Muscle of back (tissue), 3 donors: ENCODE measurements at regions not wholly inside any gene's neighbourhood (a gene's known extent, or its start where the extent isn't known, plus 50 kb on each side); places are given as distances from the start of the nearest gene placed in this dataset.
"Not testable (repeated sequence)": the region's sequence is repeated elsewhere in the genome, so short reads cannot be mapped to it uniquely, and the experiment has no call there.

ENCODE experiments used
- DNase-seq, 3 donors: peaks; one replicate each; pipeline versions ENCODE4 v3.0.0 to v3.0.0-alpha.2; 2013

DNA sequence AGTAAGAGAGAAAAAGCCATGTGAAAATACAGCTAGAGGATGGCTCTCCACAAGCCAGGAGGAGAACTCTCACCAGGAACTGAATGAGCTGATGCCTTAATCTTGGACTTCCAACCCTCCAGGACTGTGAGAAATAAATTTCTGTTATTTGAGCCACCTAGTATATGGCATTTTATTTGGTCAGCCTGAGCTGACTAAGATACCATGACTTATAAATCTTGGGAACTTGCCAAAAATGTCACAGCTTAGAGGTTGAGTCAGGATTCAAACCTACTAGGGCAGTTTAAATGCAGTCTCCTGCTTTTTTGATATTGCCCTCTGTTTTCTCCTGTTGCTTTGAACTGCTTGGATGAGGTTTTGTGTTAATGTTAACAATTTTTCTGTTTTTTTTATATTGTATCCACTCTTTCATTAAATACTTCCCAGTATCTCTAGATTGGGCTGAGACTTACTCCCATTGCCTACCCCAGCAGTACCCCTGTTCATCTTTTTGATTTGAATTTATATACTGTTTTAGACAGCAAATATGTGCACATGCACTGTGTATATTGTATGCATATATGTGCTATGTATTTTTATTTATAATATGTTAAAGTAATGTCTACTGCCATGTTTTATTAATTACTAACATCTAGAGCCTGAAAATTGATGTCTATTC lies 1223.2 kb downstream of the OTOL1 start:
- peak in 2 of 3 donors; percentile 10 to 80 for DNase-seq

DNA sequence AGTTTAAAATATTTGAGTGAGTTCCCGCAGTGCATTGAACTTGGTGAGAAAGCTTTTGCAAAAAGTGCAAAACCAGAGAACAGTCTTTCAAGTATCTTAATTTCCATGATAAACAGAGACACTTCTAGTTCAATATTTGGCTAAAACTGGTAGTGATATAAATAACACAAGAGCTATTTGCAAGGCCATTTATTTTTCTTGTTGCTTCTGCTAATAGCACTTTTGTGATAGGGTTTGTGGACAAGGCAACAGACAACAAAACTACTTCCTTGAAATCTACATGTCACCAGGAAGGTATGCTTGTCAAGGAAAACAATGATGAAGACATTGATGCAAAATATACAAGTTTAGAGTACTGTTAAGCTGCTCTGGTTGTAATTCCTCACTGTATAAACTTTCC lies 1225.1 kb downstream of the OTOL1 start:
- no peak for DNase-seq

DNA sequence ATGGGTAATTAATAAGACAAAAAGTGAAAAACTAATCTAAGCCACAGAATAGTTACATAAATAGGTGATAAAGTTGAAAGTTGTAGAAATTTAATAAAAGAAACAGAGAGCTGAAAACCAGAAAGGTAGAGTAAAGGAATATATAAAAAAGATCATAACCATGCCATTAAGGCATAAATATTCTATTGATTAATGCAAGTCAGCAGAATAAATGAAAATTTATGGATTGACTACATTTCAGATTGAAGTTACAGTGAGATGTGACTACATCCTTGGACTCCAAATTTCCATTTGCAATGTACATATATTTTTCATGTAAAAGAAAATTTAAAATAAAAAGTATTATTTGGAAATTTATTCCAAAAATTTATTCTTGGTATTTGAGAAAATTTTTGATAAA lies 1225.7 kb downstream of the OTOL1 start:
- DNase-seq: no peak

DNA sequence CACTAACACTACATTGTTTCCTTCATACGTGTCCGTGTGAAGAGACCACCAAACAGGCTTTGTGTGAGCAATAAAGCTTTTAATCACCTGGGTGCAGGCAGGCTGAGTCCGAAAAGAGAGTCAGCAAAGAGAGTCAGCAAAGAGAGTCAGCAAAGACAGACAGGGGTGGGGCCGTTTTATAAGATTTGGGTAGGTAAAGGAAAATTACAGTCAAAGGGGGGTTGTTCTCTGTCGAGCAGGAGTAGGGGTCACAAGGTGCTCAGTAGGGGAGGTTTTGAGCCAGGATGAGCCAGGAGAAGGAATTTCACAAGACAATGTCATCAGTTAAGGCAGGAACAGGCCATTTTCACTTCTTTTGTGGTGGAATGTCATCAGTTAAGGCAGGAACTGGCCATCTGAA lies 1226.2 kb downstream of the OTOL1 start:
- not testable (repeated sequence) for DNase-seq

DNA sequence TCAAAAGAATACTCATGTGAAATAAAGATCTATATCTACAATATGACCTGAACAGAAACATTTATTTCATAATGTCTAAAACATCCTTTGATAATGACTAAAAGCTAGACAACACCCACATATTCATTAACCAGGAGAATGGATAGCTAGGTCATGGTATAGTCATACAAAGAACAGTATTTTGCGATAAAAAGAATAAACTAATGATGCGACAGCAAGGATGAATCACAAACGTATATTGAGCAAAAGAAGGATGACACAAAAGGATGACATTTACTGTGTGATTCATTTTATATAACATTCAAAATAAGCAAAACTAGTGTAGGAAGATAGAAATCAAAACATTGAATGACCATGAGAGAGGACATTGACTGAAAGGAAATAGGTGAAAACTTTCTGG lies 1233.1 kb downstream of the OTOL1 start:
- no peak for DNase-seq

DNA sequence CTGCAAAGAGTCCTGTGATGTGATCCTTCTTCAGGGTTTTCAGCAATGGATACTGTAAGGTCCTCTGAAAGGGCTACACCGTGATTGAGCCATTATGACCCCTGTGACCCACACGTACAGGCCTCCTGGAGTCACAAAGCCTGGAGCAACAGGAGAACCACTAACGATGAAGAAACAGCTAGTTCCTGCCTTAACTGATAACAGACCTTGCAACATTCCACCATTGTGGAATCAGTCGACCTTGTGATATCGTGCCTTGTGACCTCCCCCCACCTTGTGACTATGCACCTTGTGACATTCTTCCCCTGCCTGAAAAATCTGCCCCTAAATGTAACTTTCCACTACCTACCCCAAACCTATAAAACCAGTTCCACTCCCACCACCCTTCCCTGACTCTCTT lies 1235.4 kb downstream of the OTOL1 start:
- not testable (repeated sequence) for DNase-seq

DNA sequence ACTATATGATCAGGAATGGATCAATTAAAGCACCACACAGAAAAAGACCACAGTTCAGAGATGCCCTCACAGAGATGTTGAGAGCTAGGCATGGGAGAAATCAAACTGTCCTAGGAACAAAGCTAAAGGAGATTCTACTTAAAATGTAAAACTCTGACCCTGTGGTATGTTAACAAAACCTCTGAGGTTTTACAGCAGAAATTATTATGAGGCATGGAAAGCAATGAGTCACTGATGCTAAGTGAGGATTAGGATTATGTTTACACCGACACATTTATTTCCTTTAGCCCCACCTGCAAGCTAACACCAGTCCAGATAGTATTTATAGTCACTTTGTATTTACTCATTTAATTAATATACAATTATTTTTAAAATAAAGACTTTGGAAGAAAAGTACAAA lies 1242.2 kb downstream of the OTOL1 start:
- DNase-seq: no peak

DNA sequence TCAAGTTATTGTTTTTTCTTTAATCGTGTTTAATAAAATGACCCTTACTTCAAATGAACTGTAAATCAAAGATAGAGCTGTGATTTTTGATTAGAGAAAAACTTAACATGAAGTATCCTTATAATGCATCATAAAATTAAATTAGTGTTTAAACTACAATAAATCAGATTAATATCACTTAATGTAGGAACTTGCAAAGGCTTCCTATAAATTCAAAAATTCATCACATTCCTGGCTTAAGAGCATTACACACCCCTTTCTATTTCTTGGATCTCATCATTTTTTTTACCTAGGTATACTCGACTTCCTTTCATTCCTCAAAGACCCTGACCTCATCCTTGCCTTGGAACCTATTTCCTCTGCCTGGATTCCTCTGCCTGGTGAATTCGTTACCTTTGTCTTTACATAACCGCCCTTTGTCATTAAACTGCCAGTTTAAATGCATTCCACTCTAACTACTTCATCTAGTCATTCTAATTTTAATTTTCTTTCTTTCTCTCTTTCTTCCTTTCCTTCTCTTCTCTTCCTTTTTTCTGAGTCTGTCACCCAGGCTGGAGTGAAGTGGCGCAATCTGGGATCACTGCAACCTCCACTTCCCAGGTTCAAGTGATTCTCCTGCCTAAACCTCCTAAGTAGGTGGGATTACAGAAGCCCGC lies 1244.5 kb downstream of the OTOL1 start:
- DNase-seq: no peak

DNA sequence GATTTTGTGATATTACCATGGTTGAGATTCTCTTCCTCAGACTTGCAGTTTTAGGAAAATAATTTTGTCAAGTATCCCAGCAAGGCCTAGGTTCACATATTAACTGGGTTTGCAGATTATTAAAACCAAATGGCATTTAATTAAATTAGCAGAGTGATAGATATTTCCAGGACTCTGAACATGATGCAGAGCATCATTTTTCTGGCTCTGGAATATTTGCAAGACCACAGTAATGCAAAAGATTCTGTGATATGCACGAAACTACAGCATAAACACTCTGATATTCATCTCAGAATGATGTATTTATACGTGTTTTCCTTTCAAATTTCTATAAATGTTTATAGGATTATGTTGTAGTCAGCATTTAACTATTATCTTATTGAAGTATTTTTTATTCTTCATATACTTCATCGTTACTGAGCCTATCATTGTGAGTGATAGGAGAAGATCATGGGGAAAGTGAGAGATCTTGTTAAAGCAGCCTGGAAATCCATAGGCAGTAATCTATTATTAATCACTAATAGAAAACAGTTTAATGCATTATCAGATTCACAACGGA lies 1245.6 kb downstream of the OTOL1 start:
- no peak for DNase-seq

DNA sequence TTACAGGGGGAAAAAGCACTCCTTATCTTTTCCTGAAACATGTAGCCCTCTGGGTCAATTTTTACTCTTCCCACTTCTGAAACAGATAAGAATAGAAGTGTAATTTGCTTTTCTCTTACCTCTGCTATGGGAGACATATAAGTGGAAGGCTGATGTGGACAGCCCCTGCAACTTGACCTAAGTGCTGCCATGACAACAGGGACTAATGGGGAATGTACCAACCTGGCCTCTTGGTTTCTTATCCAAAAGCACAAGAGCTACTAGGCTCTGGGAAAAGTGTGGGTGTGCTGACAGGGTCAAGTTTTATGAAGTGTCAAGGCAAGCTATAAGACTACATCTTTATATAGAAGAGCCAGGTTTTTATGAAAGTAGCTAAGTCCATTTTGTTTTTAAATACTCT lies 1246.5 kb downstream of the OTOL1 start:
- no peak for DNase-seq

DNA sequence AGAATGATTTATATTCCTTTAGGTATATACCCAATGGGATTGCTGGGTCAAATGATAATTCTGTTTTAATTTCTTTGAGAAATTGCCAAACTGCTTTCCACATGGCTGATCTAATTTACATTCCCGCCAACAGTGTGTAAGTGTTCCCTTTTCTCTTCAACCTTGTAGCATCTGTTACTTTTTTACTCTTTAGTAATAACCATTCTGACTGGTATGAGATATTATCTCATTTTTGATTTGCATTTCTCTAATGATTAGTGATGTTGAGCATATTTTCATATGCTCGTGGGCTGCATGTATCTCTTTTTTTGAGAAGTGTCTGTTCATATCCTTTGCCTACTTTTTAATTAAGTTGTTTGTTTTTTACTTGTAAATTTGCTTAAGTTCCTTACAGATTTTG lies 1264.2 kb downstream of the OTOL1 start:
- no peak for DNase-seq

DNA sequence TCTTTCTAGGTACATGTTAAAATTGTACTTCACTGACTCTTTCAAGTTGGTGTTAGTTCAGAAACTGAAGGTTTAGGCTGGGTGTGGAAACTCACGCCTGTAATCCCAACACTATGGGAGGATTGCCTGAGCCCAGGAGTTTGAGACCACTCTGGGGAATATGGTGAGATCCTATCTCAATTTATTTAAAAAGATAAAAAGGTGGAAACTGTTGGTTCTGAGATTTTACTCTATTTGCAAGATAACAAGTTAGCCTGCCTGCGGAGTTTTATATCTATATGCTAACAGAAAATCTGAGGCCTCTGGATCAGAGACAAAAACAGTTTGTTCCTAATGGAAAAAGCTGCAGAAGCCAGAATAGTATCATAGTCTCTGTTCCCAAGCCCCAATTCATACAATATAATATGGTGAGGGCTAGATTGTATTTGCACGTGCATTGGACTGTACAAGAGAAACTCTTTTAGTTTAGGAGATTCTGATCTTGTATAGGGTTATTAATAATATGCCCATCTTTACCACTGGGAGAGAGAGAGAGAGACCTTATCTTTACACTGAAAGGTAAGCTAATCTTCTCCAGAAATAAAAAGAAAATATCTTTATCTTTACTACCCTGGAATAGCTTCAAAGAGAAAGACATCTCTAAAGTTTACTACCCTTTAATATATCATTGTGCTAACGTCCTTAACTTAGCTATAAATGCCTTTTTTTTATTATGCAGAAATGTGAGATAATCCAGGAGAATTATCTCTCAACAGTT lies 1267.6 kb downstream of the OTOL1 start:
- DNase-seq: peak in 2 of 3 donors; percentile 13 to 50

DNA sequence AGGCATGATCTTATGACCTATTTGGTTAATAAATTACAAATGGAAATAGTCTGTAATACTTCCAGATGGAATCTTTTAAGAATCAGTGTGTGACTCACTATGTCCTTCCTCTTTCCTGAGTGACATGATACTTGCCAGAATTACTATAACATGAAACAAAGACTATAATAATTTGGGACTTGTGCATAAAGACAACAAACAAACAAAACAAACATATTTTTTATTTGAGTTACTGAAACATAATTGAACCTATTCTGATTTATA lies 1268.1 kb downstream of the OTOL1 start:
- DNase-seq: peak in 1 of 3 donors; percentile 5

DNA sequence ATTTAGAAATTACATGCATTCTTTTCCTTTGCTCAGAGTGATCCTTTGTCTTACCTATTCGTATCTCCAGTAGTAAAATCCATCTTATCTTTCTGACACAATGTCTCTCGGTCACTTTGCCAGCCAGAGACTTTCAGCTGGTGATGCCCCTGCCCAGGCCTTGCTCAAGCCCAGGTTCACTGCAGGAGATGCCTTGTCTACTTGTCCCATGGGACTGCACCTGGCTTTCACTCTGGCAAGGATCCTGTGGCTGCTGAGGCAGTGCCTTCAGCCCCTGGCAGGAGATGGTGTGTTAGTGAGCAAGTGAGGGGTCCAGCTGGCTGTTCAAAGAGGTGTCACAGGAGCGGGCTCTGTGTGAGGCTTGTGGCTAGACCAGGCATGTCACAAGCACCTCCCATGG lies 1268.9 kb downstream of the OTOL1 start:
- DNase-seq: no peak

DNA sequence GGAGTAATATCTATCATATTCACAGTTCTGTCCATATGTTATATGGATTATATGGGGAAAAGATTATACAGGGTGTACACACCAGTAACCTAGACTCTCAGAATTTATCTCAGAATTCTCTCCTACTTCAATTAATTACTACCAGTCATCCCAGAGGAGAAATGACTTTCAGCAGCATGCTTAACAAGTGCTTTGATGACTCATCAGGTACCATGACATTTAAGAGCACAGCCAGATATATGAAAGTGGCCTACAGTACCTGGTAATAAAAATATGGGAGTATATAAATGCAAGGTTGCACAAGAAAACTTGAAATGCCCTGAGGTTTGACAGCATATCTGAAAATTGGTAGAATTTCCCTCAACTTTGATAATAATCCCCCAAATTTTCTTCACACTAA lies 1273.0 kb downstream of the OTOL1 start:
- DNase-seq: no peak

DNA sequence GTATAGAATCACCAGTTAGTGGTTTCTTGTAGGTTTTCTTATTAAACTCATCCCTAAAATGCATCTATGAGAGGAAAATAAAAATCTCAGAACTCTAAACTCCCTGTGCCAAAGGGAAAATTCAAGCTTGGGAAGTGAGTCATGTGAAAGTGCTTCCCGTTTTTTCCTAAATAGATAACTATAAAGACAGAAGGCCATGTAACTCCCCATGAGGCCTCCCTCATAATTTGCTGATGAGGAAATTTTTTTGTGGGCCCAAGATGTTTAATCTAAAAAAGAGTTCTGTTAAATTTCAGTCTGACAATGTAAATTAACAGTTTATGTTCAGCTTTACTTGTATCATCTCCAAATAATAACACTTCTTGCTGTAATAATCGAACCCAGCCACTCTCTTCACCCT lies 1273.9 kb downstream of the OTOL1 start:
- DNase-seq: peak in 2 of 3 donors; percentile 10 to 31

DNA sequence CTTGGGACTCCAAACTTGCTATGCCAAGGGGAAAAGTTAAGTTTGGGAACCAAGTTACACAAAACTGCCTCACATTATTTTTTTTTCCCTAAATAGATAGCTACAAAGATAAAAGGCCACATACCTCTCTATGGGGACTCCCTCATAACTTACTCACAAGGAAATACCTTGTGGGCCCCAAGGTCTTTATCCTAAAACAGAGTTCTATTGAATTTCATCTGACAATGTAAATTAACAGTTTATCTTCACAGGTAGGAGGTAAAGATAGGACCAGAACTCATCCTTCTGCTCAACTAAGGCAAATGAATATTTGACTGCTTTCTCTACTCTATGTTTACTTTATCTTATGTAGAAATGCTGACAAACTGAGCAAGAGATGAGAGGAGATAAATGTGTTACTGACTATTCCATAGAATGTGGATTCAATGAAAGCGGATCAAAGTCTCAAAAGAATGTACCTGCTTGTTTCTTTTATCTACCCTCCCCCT lies 1278.0 kb downstream of the OTOL1 start:
- DNase-seq: no peak

DNA sequence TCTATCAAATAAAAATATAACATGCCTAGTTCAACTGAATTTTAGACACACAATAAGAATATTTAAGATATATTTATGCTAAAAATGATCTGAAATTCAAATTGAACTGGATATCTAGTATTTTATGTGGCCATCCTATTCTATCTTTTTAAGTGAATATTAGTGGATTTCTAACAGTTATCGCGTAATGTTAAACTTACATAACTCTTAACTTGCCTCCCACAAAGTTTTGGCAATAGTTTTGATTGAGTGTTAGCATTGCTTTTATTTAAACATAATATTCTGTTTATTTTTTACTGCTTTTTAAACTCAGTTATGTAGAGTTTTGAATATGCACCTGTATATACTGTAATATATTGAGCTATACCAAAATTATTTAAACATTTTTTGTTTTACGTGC lies 1279.5 kb downstream of the OTOL1 start:
- no peak for DNase-seq

DNA sequence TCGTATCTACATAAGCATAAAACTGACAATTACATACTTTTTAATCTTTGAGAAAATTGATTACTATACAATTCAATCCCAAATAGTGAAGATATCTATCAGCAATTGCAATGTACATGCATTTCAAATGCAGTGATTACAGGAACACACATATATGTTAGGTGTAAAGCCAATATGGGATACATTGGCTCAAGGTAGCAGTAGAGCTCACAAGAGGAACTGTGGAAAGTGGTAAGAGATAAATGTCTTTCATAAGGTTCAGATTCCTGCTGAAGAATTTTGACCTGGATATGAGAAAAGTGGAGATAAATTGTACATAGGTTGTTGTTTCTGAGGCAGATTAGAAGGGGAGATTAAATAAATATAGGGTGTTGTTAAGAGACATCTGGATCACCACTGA lies 1280.5 kb downstream of the OTOL1 start:
- DNase-seq: no peak

DNA sequence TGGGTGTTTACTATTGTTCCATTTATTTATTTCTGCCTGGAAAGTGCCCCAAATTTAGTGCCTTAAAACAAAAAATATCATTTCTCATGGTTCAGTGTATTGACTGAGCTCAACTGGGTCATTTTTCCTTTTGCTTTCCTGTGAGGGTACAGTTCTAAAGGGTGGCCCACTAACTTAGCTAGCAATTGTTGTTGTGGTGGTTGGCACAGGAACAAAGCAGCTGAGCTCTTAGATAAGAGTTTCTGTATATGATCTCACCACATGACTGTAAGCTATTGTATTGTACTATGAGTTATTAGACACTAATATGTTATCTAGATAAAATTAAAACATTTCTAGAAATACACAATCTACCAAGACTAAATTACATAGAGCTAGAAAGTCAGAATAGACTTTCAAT lies 1283.7 kb downstream of the OTOL1 start:
- no peak for DNase-seq

DNA sequence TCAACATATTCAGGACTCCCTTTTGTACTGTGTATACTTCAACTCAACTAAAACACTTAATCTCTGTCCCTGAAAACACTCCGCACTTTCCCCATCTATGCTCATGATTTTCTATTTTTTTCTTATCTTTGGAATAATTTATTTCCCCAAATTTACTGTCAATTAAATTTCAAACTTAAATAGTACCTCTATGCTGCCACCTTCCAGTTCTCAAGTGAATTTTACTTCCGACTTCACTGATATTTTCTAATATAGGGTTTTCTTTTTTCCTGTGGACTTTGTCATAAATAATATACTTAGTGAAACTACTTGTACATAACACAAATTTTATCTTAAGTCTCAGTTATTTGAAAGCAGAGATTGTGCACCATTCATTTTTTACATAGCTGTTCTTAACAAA lies 1303.3 kb downstream of the OTOL1 start:
- no peak for DNase-seq

DNA sequence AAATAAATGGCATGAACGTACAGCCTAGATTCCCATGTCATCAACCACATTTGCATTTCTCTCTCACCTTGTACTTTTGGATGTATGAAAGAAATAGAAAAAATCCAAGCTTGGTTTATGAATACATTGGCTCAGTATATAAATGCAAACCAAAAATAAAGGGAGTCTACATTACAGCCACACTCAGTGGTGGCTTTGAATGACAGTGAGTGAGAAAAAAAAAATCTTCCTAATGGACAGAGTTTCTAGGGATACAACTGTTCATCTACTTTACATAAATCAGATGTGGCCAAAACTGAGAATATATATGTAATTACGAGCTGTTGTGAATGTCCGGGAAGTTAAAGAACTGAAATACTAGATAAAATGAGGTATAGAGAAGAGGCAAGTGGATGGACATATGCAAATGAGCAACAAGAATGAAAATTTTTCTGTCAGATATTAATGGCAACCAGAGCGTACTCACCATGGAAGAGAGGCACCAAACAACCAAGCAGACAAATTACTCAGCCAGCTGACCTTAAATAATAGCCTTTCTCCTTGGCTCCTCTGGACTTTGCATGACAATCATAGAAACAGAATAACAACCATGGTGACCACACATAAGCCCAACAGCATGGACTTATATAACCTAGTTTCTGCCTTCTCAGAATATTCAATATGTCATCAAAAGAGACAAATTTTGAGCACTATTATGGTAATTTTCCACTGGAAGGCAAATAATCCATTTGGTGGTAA lies 1305.8 kb downstream of the OTOL1 start:
- no peak for DNase-seq
